SK-N-SH (cell line): ENCODE measurements at regions not wholly inside any gene's neighbourhood (a gene's known extent, or its start where the extent isn't known, plus 50 kb on each side); places are given as distances from the start of the nearest gene placed in this dataset.

Experiments used
- CTCF ChIA-PET: fragments of 300-600, 350-600 bp; formaldehyde crosslinking; extraction: SDS; loops from one replicate; lab custom pipeline; 2021; lab: Yijun Ruan, JAX
- POLR2A ChIA-PET: fragments of 350-600 bp; sonication (Branson Sonifier 250); formaldehyde crosslinking; extraction: SDS; loops from one replicate; lab custom pipeline; 2020; ENCODE audit warnings: antibody characterized with exemption, inconsistent platforms; lab: Yijun Ruan, JAX
- DNase-seq: peaks from one replicate; pipeline ENCODE4 v3.0.0; 2012
- H2AFZ ChIP-seq: fragments of 200-600 bp; sonication (generic); 2 replicates; pipeline ENCODE4 v1.8.1; 2016; ENCODE audit warnings: antibody characterized with exemption, mild to moderate bottlenecking, low read depth
- H3F3A ChIP-seq: fragments of 200-600 bp; sonication (generic); replicated peaks from 2 replicates; pipeline ENCODE3; 2016; ENCODE audit warnings: antibody characterized with exemption, mild to moderate bottlenecking; ENCODE audit not compliant: insufficient read depth
- H3K27ac ChIP-seq, 2 experiments: fragments of 200-500 bp in 1 of 2; fragments of 200-600 bp in 1 of 2; sonication (Bioruptor generic) in 1 of 2; sonication (generic), shearing (Covaris generic) in 1 of 2; 2 replicates each; pipeline versions ENCODE4 v1.5.1 to v1.6.1; 2014 to 2016; ENCODE audit warnings: low read depth in 2 of 2, inconsistent platforms in 1 of 2, low read length in 1 of 2, mild to moderate bottlenecking in 1 of 2, mixed read lengths in 1 of 2
- H3K27me3 ChIP-seq: fragments of 200-600 bp; sonication (generic), shearing (Covaris generic); 2 replicates; pipeline ENCODE4 v1.6.1; 2016; ENCODE audit warnings: mixed run types; ENCODE audit not compliant: insufficient read depth
- H3K36me3 ChIP-seq, 2 experiments: fragments of 200-500 bp in 1 of 2; fragments of 200-600 bp in 1 of 2; sonication (Bioruptor generic) in 1 of 2; sonication (generic) in 1 of 2; replicated peaks in 1 of 2; 2 replicates each; pipeline versions ENCODE3 to v1.5.1; 2014 to 2016; ENCODE audit warnings: low read length in 1 of 2, mild to moderate bottlenecking in 1 of 2; ENCODE audit not compliant: insufficient read depth in 2 of 2, control insufficient read depth in 1 of 2
- H3K4me1 ChIP-seq, 2 experiments: fragments of 200-500 bp in 1 of 2; fragments of 200-600 bp in 1 of 2; sonication (Bioruptor generic) in 1 of 2; sonication (generic), shearing (Covaris generic) in 1 of 2; 2 replicates each; pipeline versions ENCODE4 v1.5.1 to v1.6.1; 2014 to 2016; ENCODE audit warnings: low read depth in 1 of 2, low read length in 1 of 2, mixed run types in 1 of 2; ENCODE audit not compliant: insufficient read depth in 2 of 2, control insufficient read depth in 1 of 2
- H3K4me2 ChIP-seq: fragments of 200-600 bp; sonication (generic), shearing (Covaris generic); 2 replicates; pipeline ENCODE4 v1.6.1; 2017; ENCODE audit warnings: mixed run types
- H3K4me3 ChIP-seq, 2 experiments: fragments of 200-500 bp in 1 of 2; fragments of 200-600 bp in 1 of 2; sonication (Bioruptor generic) in 1 of 2; sonication (generic), shearing (Covaris generic) in 1 of 2; 2 replicates each; pipeline versions ENCODE4 v1.5.1 to v1.8.1; 2014 to 2016; ENCODE audit warnings: low read depth in 2 of 2, inconsistent platforms in 1 of 2, low read length in 1 of 2, mild to moderate bottlenecking in 1 of 2, mixed read lengths in 1 of 2, moderate library complexity in 1 of 2
- H3K79me2 ChIP-seq: fragments of 200-600 bp; sonication (generic); 2 replicates; pipeline ENCODE4 v1.8.1; 2017; ENCODE audit warnings: mild to moderate bottlenecking; ENCODE audit not compliant: insufficient read depth
- H3K9ac ChIP-seq: fragments of 200-600 bp; sonication (generic); 2 replicates; pipeline ENCODE4 v1.6.1; 2017; ENCODE audit warnings: mixed run types
- H3K9me2 ChIP-seq: fragments of 200-600 bp; sonication (generic); 2 replicates; pipeline ENCODE4 v1.6.1; 2017; ENCODE audit warnings: mixed run types
- H3K9me3 ChIP-seq: fragments of 200-600 bp; sonication (generic); 2 replicates; pipeline ENCODE4 v1.6.1; 2017; ENCODE audit warnings: mixed run types, mild to moderate bottlenecking, moderate library complexity
- H4K20me1 ChIP-seq: fragments of 200-600 bp; sonication (generic); 2 replicates; pipeline ENCODE4 v1.6.1; 2017; ENCODE audit warnings: mild to moderate bottlenecking, mixed run types; ENCODE audit not compliant: insufficient read depth
- ELF1 ChIP-seq: IDR thresholded peaks from 2 replicates; pipeline ENCODE4 v1.4.0; 2012
- EP300 ChIP-seq, 2 experiments: IDR thresholded peaks; 2 replicates each; pipeline versions ENCODE4 v1.4.0 to v1.6.1; 2012; ENCODE audit warnings: borderline replicate concordance in 1 of 2, low read depth in 1 of 2, low read length in 1 of 2
- EZH2phosphoT487 ChIP-seq: fragments of 200-600 bp; sonication (generic); IDR thresholded peaks from 2 replicates; pipeline ENCODE4 v1.6.1; 2017; ENCODE audit warnings: low read depth, mixed run types, mild to moderate bottlenecking, antibody characterized with exemption, moderate library complexity, borderline replicate concordance
- FOXJ3 ChIP-seq: sonication (generic); formaldehyde crosslinking; IDR thresholded peaks from 2 replicates; pipeline ENCODE4 v1.5.1; 2020; ENCODE audit warnings: mild to moderate bottlenecking, missing genetic modification reagents
- GABPA ChIP-seq: IDR thresholded peaks from 2 replicates; pipeline ENCODE4 v1.4.0; 2012; ENCODE audit warnings: low read depth, mild to moderate bottlenecking
- GATA2 ChIP-seq: sonication (generic); formaldehyde crosslinking; IDR thresholded peaks from 2 replicates; pipeline ENCODE4 v1.5.0; 2020; ENCODE audit warnings: mild to moderate bottlenecking, missing genetic modification reagents
- NFIC ChIP-seq: IDR thresholded peaks from 2 replicates; pipeline ENCODE4 v1.4.0; 2012; ENCODE audit warnings: borderline replicate concordance
- POLR2AphosphoS5 ChIP-seq: IDR thresholded peaks from 2 replicates; pipeline ENCODE4 v1.6.1; 2012; ENCODE audit warnings: low read depth, low read length
- RAD21 ChIP-seq: IDR thresholded peaks from 2 replicates; pipeline ENCODE4 v1.6.1; 2012; ENCODE audit warnings: mild to moderate bottlenecking, low read length
- RCOR1 ChIP-seq: fragments of 150-350 bp; IDR thresholded peaks from 2 replicates; pipeline ENCODE4 v1.6.1; 2017; ENCODE audit warnings: antibody characterized with exemption, low read length
- RFX5 ChIP-seq: IDR thresholded peaks from 2 replicates; pipeline ENCODE4 v1.6.1; 2012; ENCODE audit warnings: mild to moderate bottlenecking, improper control_type of control experiment, low read length
- SMC3 ChIP-seq: IDR thresholded peaks from 2 replicates; pipeline ENCODE4 v1.6.1; 2012; ENCODE audit warnings: low read depth, low read length, improper control_type of control experiment
- TEAD4 ChIP-seq: IDR thresholded peaks from 2 replicates; pipeline ENCODE4 v1.4.0; 2012; ENCODE audit warnings: mild to moderate bottlenecking, borderline replicate concordance; ENCODE audit not compliant: insufficient read depth
- YY1 ChIP-seq: IDR thresholded peaks from 2 replicates; pipeline ENCODE4 v1.4.0; 2012; ENCODE audit warnings: low read depth, mild to moderate bottlenecking
- WGBS: methylation state at CpG from one replicate; pipeline ENCODE4 v1.1.6; 2017; ENCODE audit warnings: low lambda C conversion rate; 5-methylcytosine and 5-hydroxymethylcytosine counted together
- TF ChIP-seq, protein P1 (sequence below): fragments of 200-600 bp; sonication (generic); IDR thresholded peaks from 2 replicates; pipeline ENCODE4 v1.6.1; 2017; ENCODE audit warnings: antibody characterized with exemption, mild to moderate bottlenecking, moderate library complexity
- TF ChIP-seq, protein P2 (sequence below): IDR thresholded peaks from 2 replicates; pipeline ENCODE4; 2012
- TF ChIP-seq, protein P3 (sequence below): IDR thresholded peaks from 2 replicates; pipeline ENCODE4 v1.4.0; 2012; ENCODE audit warnings: low read depth, borderline replicate concordance
- TF ChIP-seq, protein P4 (sequence below): IDR thresholded peaks from 2 replicates; pipeline ENCODE4 v1.4.0; 2012; ENCODE audit warnings: low read depth, borderline replicate concordance

DNA sequence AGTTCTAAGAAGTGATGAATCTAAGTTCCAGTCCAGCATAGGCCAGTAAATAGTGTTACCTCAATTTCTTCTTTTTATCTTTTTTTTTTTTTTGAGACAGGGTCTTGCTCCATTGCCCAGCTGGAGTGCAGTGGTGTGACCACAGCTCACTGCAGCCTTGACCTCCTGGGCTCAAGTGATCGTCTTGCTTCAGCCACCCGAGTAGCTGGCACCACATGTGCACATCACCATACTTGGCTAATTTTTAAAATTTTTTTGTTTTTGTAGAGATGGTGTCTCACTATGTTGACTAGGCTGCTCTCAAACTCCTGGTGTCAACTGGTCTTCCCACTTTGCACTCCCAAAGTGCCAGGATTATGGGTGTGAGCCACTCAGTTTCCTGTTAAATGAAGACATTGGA is 126.6 kb upstream of the LYZL2 start:
- Histone ChIP-seq H3K27ac (no peak overlapping the region), H3K9me2 (no peaks in the 10 kb centered on the region), H3K9me3 (no peaks in the 10 kb centered on the region), H3K4me3 (no peak overlapping the region), H4K20me1 (no peaks in the 10 kb centered on the region), H3K36me3 (no peaks in the 10 kb centered on the region), H3K27me3 (no peaks in the 10 kb centered on the region), H2AFZ (no peak overlapping the region), H3K4me1 (peaks cover 0 to 18% of the 10 kb centered on the region in 2 experiments; a peak in 1 of 4 replicates), H3K79me2 (no peaks in the 10 kb centered on the region), H3K9ac (no peak overlapping the region), H3K4me2 (no peak overlapping the region), H3F3A (no peaks in the 10 kb centered on the region)
- ChIA-PET CTCF (interaction anchor here (0.9 to 1.4 kb wide), 3 partner anchors 27 to 1052 kb away, joined by 3 read pairs; partner anchors contain the start of gene ZNF438), POLR2A (no interaction called here)
- DNase-seq: no peak
- TF ChIP-seq GABPA (no peak), RAD21 (no peak), FOXJ3 (CRISPR knock-in tag) (no peak), TEAD4 (no peak), YY1 (no peak), POLR2AphosphoS5 (no peak), NFIC (no peak), RFX5 (no peak), EZH2phosphoT487 (no peak), RCOR1 (no peak), ELF1 (no peak), GATA2 (CRISPR knock-in tag) (no peak), EP300 (IDR thresholded peaks at IDR 0.05; ENCODE audit: borderline replicate concordance in 1 of 2, low read depth in 1 of 2, low read length in 1 of 2) (no peak), SMC3 (no peak)
- TF ChIP-seq, protein P1, sequence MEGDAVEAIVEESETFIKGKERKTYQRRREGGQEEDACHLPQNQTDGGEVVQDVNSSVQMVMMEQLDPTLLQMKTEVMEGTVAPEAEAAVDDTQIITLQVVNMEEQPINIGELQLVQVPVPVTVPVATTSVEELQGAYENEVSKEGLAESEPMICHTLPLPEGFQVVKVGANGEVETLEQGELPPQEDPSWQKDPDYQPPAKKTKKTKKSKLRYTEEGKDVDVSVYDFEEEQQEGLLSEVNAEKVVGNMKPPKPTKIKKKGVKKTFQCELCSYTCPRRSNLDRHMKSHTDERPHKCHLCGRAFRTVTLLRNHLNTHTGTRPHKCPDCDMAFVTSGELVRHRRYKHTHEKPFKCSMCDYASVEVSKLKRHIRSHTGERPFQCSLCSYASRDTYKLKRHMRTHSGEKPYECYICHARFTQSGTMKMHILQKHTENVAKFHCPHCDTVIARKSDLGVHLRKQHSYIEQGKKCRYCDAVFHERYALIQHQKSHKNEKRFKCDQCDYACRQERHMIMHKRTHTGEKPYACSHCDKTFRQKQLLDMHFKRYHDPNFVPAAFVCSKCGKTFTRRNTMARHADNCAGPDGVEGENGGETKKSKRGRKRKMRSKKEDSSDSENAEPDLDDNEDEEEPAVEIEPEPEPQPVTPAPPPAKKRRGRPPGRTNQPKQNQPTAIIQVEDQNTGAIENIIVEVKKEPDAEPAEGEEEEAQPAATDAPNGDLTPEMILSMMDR: no peak
- TF ChIP-seq, protein P2, sequence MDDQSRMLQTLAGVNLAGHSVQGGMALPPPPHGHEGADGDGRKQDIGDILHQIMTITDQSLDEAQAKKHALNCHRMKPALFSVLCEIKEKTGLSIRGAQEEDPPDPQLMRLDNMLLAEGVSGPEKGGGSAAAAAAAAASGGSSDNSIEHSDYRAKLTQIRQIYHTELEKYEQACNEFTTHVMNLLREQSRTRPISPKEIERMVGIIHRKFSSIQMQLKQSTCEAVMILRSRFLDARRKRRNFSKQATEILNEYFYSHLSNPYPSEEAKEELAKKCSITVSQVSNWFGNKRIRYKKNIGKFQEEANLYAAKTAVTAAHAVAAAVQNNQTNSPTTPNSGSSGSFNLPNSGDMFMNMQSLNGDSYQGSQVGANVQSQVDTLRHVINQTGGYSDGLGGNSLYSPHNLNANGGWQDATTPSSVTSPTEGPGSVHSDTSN: no peak
- TF ChIP-seq, protein P3, sequence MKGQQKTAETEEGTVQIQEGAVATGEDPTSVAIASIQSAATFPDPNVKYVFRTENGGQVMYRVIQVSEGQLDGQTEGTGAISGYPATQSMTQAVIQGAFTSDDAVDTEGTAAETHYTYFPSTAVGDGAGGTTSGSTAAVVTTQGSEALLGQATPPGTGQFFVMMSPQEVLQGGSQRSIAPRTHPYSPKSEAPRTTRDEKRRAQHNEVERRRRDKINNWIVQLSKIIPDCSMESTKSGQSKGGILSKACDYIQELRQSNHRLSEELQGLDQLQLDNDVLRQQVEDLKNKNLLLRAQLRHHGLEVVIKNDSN: no peak
- TF ChIP-seq, protein P4, sequence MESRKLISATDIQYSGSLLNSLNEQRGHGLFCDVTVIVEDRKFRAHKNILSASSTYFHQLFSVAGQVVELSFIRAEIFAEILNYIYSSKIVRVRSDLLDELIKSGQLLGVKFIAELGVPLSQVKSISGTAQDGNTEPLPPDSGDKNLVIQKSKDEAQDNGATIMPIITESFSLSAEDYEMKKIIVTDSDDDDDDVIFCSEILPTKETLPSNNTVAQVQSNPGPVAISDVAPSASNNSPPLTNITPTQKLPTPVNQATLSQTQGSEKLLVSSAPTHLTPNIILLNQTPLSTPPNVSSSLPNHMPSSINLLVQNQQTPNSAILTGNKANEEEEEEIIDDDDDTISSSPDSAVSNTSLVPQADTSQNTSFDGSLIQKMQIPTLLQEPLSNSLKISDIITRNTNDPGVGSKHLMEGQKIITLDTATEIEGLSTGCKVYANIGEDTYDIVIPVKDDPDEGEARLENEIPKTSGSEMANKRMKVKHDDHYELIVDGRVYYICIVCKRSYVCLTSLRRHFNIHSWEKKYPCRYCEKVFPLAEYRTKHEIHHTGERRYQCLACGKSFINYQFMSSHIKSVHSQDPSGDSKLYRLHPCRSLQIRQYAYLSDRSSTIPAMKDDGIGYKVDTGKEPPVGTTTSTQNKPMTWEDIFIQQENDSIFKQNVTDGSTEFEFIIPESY: no peak
- WGBS: 88% methylated on average over 2 of the region's 2 CpGs
